GM19397 (cell line): ENCODE measurements at regions not wholly inside any gene's neighbourhood (a gene's known extent, or its start where the extent isn't known, plus 50 kb on each side); places are given as distances from the start of the nearest gene placed in this dataset.
"Not testable (repeated sequence)": the region's sequence is repeated elsewhere in the genome, so short reads cannot be mapped to it uniquely, and the experiment has no call there.

Experiments
- ATAC-seq: cut with Tn5 transposase; IDR thresholded peaks from one replicate; pipeline ENCODE4 v1.9.1; 2021; ENCODE audit warnings: mild to moderate bottlenecking, moderate library complexity; ENCODE audit not compliant: unreplicated experiment

- no peak for ATAC-seq
Measured at GRCh38 chr10:3331187-3331586, 158.6 kb upstream of the PITRM1 start.

- no peak for ATAC-seq
Measured at GRCh38 chr10:3330663-3331062, 158.1 kb upstream of the PITRM1 start.

DNA sequence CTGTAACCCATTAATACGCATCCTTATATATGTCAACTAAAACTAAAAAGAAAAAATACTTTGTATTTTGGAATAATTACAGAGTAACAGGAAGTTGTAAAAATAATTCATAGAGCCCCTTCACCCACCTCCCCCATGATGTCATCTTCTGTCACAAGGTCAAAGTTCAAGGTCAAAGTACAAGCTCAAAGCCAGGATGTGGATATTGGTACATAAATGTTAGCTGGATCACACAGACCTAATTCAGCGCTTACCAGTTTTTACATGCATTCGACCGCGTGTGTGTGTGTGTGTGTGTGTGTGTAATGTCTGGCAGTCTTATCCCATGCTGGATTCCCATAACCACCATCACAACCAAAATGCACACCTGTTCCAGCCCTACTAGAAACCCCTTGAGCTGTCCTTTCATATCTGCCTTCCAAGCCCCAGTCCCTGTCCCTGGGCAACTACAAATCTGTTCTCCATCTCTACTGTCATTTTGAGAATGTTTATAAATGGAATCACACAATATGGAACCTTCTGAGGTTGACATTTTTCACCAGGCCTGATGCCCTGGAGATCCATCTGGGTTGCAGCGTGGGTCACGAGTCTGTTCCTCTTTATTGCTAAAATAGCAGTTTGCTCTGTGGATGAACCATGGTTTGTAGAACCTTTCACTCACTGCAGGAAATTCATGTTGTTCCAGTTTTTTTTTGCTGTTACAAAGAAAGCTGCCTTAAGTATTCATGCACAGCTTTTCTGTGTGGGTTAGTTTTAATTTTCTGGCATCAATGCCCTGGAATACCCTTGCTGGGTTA lies 153.6 kb upstream of the PITRM1 start:
- ATAC-seq: no peak

DNA sequence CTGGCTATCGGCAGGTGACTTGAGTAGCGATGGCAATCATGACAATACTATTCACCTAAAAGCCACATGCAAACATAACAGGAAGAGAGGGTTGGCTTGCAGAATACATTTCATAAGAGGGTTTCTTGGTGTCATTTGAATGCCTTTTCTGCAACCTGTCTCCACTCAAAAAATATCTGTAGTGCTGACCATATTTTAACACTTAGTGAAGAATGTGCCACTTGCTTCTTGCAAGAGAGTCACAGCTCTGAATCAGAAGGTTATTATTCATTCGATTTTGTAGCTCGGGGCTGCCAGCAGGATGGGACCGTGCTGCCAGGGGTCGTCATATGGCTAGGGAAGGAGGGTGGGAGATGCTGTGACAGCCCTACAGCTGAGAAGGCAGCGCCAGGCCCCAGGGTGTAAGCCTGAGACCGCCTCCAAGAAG lies 152.0 kb upstream of the PITRM1 start:
- ATAC-seq: no peak

DNA sequence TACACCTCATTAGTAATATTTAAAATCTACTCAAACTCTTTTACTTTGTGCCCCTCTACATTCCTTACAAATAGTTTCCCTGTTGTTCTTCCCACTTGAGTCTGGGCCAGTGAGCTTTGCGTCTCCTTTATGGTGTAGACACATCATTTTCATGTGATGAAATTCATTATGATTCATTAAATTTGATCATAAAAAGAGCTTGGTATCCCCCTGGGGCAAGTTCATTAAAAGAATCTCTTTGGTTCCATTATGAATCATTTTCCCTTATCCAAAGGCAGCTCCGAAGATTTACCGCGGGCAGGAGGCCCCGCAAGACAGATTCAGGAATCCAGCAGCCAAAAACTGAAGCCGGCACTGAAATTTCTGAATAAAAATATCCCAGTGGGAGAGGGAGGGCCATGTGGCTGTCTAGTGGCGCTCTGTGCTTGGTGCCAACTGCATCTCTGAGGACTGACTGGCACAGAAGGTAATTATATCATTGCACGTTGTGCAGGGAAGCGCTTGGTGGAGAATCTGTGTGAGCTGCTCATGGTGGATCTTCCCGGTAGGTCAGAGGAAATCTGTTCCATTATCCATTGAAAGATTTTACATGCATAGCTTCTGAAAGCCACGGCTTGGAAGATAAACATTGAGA lies 151.4 kb upstream of the PITRM1 start:
- ATAC-seq: no peak

GRCh38 chr10:3321123-3321522 lies 148.5 kb upstream of the PITRM1 start:
- ATAC-seq: no peak

GRCh38 chr10:3319811-3320226 lies 147.2 kb upstream of the PITRM1 start:
- ATAC-seq: no peak

DNA sequence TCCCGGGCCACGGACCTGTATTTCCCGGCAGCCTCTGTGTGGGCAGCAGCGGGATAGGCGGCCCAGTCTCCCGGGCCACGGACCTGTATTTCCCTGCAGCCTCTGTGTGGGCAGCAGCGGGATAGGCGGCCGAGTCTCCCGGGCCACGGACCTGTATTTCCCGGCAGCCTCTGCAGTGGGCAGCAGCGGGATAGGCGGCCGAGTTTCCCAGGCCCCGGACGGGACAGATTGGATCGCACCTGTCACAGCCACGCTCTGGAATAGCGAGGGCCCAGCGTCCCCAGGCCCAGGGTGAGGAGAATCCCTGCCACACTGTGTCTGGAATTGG lies 145.9 kb upstream of the PITRM1 start:
- ATAC-seq: not testable (repeated sequence)

DNA sequence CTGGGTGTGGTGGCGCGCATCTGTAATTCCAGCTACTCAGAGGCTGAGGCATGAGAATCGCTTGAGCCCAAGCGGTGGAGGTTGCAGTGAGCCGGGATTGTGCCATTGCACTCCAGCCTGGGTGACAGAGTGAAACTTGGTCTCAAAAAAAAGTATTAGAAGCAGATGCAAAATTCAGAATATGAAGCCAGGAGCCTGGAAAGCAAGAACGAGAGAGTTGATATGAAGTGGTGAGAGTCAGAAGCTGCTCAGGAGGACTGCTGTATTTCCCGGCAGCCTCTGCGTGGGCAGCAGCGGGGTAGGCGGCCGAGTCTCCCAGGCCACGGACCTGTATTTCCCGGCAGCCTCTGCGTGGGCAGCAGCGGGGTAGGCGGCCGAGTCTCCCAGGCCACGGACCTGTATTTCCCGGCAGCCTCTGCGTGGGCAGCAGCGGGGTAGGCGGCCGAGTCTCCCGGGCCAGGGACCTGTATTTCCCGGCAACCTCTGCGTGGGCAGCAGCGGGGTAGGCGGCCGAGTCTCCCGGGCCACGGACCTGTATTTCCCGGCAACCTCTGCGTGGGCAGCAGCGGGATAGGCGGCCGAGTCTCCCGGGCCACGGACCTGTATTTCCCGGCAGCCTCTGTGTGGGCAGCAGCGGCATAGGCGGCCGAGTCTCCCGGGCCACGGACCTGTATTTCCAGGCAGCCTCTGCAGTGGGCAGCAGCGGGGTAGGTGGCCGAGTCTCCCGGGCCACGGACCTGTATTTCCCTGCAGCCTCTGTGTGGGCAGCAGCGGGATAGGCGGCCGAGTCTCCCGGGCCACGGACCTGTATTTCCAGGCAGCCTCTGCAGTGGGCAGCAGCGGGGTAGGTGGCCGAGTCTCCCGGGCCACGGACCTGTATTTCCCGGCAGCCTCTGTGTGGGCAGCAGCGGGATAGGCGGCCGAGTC lies 145.2 kb upstream of the PITRM1 start:
- not testable (repeated sequence) for ATAC-seq

DNA sequence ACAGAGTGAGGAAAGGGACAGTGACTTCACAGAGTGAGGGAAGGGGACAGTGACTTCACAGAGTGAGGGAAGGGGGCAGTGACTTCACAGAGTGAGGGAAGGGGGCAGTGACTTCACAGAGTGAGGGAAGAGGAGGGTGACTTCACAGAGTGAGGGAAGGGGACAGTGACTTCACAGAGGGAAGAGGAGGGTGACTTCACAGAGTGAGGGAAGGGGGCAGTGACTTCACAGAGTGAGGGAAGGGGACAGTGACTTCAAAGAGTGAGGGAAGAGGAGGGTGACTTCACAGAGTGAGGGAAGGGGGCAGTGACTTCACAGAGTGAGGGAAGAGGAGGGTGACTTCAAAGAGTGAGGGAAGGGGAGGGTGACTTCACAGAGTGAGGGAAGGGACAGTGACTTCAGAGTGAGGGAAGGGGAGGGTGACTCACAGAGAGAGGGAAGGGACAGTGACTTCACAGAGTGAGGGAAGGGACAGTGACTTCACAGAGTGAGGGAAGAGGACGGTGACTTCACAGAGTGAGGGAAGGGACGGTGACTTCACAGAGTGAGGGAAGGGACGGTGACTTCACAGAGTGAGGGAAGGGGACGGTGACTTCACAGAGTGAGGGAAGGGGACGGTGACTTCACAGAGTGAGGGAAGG lies 142.0 kb upstream of the PITRM1 start:
- ATAC-seq: not testable (repeated sequence)

DNA sequence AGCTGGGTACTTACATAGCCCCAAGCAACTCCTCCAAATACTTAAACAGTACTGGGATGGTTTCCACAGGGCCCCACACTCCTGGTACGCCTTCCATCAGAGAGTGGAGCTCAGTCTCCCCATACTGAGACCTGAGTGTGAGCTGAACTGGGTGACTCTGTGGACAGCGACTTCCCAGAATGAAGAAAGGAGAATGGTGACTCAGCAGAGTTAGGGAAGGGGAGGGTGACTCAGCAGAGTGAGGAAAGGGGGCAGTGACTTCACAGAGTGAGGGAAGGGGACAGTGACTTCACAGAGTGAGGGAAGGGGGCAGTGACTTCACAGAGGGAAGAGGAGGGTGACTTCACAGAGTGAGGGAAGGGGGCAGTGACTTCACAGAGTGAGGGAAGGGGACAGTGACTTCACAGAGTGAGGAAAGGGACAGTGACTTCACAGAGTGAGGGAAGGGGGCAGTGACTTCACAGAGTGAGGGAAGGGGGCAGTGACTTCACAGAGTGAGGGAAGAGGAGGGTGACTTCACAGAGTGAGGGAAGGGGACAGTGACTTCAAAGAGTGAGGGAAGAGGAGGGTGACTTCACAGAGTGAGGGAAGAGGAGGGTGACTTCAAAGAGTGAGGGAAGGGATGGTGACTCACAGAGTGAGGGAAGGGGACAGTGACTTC lies 141.3 kb upstream of the PITRM1 start:
- not testable (repeated sequence) for ATAC-seq

DNA sequence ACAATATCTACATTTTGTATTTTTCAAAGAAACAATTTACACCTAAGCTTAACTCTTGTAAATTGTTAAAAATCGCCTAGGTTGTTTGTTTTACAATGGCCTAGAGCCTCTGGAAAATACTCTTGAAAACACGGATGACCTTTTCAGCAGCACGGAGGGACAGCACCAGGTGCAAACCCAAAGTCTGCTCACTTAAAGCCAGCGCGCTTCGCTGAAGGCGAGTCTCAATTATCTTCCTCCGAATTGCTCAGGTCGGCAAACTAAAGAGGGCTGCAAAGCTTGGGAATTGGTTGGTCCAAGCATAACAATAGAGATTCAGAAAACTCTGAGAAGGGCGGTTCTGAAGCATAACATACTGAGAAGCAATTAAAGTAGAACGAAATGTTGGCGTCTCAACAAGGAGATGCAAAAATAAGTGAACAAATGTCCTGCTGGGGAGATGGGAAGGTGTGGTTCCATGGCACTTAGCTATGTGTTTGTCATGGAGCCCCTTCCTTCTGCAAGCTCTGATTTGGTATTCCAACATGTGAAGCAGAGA lies 139.9 kb upstream of the PITRM1 start:
- ATAC-seq: no peak

DNA sequence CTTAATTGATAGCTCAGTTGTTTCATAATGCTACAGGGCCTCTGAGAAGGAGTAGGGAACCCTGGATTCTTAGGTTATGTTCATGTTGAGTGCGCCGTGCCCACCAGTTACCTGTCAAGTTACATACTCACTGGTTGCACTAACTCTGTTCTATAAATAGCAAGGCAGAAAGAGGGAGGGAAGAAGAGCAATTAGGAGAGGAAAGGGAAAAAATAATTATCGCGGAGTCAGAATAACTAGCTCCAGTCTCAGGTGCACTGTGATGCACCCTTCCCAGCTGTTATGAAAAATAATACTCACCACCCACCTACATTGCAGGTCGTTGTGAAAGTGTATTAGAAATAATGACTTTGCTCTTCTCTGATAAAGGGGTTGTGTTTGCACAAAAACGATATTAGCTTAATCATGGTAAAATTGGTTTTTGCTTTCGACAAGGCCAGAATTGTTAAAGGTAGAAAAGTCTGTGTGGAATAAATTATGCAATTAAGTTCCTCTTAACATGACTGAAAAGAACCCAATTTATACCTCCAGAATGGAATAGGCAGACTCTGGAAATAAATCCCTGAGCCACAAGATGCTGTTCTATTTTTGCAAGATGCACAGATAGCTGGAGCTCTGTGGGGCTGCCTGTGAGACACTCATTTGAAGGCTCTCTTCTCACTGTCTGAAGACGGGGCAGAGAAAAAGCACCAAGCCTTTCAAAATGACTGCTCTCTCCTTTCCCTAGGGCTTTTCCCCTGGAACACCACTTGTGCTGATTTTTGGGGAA lies 137.6 kb upstream of the PITRM1 start:
- no peak for ATAC-seq

DNA sequence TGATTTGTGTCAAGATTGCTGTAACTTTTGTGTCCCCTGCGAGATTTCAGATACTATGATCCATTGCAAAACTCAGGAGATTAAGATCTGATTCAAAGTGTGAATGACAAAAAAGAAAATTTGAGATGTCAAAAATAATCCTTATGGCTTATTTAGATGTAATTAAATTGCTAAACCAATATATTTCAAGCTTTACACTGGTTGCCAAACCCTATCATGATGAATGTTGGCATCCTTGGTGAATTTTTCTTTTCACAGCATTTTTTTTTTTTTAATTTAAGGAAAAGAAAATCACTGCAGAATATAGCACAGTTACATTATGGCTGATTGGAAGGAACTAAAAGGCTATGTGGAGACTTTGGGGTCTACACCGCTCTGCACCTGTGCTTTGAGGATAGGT lies 133.5 kb upstream of the PITRM1 start:
- no peak for ATAC-seq

DNA sequence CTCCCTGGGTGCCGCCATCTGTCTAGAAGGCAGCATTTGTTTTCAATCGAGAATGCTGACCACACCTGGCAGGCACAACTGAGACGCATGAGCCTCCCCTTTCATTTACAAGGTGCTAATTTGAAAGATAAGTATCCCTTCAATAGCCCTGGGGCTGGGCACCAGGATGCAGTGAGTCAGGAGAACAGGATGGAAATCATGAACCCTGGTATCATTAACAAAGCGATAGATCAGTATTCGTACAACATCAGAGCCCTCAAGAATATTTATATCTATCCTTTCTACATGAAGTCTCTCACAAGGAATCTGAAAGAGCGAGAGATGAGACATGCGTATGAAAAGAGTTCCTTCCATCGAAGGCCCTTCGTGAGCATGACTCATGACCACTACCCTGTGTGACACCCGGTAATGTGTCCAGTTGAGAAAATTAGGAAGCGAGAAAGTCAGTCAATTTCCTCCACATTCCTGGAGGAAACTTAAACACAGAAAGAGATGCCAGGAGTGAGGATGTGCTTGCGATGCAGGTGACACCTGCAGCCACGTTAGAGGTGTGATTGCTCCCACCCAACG lies 123.1 kb upstream of the PITRM1 start:
- ATAC-seq: no peak

GRCh38 chr10:3294919-3295581 lies 122.5 kb upstream of the PITRM1 start:
- no peak for ATAC-seq

- no peak for ATAC-seq
Measured at GRCh38 chr10:3293581-3294431, 121.2 kb upstream of the PITRM1 start.

DNA sequence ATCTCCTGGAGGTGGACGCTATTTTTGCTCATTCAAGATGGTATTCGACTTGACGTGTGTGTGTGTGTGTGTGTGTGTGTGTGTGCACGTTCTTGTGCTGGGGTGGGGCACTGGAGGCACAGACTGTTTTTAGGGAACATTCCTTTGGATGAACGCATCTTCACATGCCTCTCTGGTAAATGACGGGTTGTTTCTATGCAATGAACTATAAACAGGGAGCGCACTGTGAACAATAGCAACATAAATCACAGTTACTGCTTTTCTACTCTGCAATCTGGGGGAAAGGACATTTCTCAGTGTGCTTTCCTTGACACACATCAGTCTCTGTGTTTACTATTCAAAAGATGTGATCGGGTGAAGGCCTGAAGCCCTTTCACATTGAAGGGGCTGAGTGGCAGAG lies 120.1 kb upstream of the PITRM1 start:
- no peak for ATAC-seq
